ENCODE measurements at regions not wholly inside any gene's neighbourhood (a gene's known extent, or its start where the extent isn't known, plus 50 kb on each side); places are given as distances from the start of the nearest gene placed in this dataset.

DNA sequence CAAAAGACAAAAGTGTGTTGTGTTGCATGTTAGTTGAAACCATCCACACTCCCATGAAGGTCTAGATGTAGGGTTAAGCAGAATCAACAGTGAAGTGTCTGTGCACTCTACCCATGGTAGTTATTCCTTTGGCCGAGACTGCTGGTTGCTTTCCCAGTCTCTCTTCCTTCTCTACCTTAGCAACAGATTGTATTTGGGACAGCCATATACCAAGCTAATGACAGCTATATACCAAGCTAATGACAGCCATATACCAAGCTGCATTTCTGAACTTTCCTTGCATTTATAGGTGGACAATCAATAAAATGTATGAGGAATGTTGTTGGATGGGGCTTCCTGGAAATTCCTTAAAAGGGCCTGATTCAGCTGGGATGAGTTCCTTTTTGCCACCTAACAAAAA is 80.5 kb upstream of the ENPEP start:
- peaks cover 6% of the 10 kb centered on the region for H3K27me3 Mint-ChIP-seq
- no peak overlapping the region for H3K27ac Mint-ChIP-seq
- H3K9me3 Mint-ChIP-seq: no peaks in the 10 kb centered on the region
- no peak overlapping the region for H3K4me3 Mint-ChIP-seq
- ChIA-PET POLR2A (no interaction called here), CTCF (no interaction called here)
- no peak for DNase-seq
- H3K36me3 Mint-ChIP-seq: no peaks in the 10 kb centered on the region
- intact Hi-C loops (cut with micrococcal nuclease): no loop called here
- no peaks in the 10 kb centered on the region for H3K4me1 Mint-ChIP-seq (ENCODE audit: low read depth)

DNA sequence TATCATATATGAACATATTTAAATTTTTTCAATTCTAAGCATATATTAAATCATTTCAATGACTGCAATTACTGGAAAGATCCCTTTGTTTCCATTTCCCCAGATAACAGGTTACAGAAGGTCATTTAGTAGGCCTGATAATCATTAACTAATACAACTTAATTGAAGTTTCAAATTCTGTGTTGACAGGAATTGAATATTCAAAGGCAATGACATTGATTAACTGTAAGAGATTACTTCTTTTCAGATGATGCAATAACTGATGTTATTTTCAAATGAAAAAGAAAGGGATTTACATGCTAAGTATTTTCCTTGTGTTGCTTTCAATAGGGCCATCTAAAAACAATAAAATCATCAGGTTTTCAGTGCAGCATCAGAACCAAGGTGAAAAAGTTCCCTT is 81.1 kb upstream of the ENPEP start:
- ChIA-PET POLR2A (no interaction called here), CTCF (no interaction called here)
- intact Hi-C loops (cut with micrococcal nuclease): no loop called here
- H3K4me1 Mint-ChIP-seq (ENCODE audit: low read depth): no peaks in the 10 kb centered on the region
- H3K27me3 Mint-ChIP-seq: peaks cover 6% of the 10 kb centered on the region
- H3K4me3 Mint-ChIP-seq: no peak overlapping the region
- DNase-seq: no peak
- H3K36me3 Mint-ChIP-seq: no peaks in the 10 kb centered on the region
- no peaks in the 10 kb centered on the region for H3K9me3 Mint-ChIP-seq
- H3K27ac Mint-ChIP-seq: no peak overlapping the region

DNA sequence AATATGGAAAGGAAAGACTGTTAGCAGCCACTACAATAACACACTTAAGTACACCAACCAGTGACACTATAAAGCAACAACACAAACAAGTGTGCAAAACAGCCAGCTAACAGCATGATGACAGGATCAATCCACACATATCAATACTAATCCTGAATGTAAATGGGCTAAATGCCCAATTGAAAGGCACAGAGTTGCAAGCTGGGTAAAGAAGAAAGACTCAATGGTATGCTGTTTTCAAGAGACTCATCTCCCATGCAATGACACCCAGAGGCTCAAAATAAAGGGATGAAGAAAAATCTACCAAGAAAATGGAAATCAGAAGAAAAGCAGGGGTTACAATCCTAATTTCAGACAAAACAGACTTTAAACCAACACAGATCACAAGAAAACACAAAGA is 94.2 kb upstream of the ENPEP start:
- H3K4me1 Mint-ChIP-seq (ENCODE audit: low read depth): no peaks in the 10 kb centered on the region
- peaks cover 27% of the 10 kb centered on the region for H3K9me3 Mint-ChIP-seq
- no peak overlapping the region for H3K4me3 Mint-ChIP-seq
- intact Hi-C loops (cut with micrococcal nuclease): no loop called here
- POLR2A ChIA-PET: no interaction called here
- H3K36me3 Mint-ChIP-seq: peaks cover 2% of the 10 kb centered on the region
- no peak overlapping the region for H3K27ac Mint-ChIP-seq
- H3K27me3 Mint-ChIP-seq: no peaks in the 10 kb centered on the region
- DNase-seq: no peak
- CTCF ChIA-PET: no interaction called here

DNA sequence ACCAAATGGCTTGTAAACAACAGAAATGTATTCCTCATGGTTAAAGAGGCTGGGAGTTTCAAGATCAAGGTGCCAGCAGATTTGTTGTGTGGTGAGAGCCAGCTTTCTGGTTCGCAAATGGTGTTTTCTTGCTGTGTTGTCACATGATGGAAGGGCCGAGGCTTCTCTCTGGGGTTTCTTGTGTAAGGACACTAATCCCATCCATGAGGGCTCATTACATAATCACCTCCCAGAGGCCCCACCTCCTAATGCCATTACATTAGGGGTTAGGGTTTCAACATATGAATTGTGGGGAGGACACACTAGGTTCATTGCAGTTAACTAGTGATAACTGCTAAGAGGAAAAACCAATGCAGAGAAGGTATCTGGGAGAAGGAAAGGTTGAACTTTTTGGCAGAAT is 103.5 kb upstream of the ENPEP start:
- H3K4me3 Mint-ChIP-seq: no peak overlapping the region
- H3K9me3 Mint-ChIP-seq: no peaks in the 10 kb centered on the region
- no peaks in the 10 kb centered on the region for H3K36me3 Mint-ChIP-seq
- ChIA-PET CTCF (interaction anchor here (1.4 kb wide), 1 partner anchor 366 kb away, joined by 5 read pairs; no protein-coding TSS in a partner anchor), POLR2A (no interaction called here)
- intact Hi-C loops (cut with micrococcal nuclease): no loop called here
- no peak for DNase-seq
- peaks cover 5% of the 10 kb centered on the region for H3K27me3 Mint-ChIP-seq
- no peak overlapping the region for H3K27ac Mint-ChIP-seq
- no peaks in the 10 kb centered on the region for H3K4me1 Mint-ChIP-seq (ENCODE audit: low read depth)

DNA sequence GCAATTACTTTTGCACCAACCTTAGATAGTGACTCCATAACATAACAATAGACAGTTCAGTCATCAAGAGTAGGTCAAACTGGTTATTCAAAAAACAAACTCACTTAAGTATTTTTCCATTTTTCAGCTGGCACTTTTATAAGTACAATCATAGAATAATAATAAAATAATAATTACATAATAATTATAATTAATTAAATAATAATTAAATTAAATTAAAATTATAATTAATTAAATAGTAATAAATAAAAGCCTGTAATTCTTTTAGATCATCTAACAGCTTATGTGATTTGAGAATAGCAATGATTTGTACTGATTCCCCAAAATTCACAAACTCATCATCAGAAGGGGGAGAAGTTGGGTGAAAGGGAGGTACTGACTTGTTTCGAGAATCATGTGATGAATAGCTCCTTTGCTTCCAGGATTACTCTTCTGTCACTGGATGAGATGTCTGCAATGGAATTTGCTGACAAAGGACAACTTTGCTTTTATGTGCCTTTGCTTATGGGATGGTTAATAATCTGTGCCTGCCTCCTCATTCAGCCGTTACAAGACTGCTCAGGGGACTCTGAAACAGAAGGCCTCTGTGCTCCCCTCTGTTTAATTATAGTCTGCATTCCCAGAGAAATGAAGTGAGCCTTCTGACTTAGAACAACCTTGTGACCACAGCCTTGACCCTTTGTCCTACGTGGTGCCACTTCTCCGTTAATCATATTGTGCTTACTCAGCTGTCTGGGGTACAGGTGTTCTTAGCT is 104.8 kb upstream of the ENPEP start:
- POLR2A ChIA-PET: no interaction called here
- H3K27me3 Mint-ChIP-seq: peaks cover 8% of the 10 kb centered on the region
- H3K4me1 Mint-ChIP-seq (ENCODE audit: low read depth): no peaks in the 10 kb centered on the region
- CTCF ChIA-PET: interaction anchor here (1.4 kb wide), 1 partner anchor 365 kb away, joined by 5 read pairs; no protein-coding TSS in a partner anchor
- no peak overlapping the region for H3K27ac Mint-ChIP-seq
- DNase-seq: no peak
- intact Hi-C loops (cut with micrococcal nuclease): no loop called here
- no peaks in the 10 kb centered on the region for H3K36me3 Mint-ChIP-seq
- no peaks in the 10 kb centered on the region for H3K9me3 Mint-ChIP-seq
- H3K4me3 Mint-ChIP-seq: no peak overlapping the region

DNA sequence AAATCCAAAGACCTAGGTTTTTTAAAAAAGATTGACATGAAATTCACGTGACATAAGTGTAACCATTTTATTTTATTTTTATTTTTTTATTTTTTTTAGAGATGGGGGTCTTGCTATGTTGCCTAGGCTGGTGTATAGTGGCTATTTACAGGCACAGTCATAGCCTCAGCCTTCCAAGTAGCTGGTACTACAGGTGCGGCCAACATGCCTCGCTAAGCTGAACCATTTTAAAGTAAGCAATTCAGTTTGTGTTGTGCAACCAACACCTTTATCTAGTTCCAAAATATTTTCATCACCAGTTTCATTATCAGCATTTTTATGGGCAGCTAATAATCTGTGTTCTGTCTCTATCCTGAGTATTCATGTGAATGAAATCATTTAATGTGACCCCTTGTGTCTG is 107.5 kb upstream of the ENPEP start:
- Mint-ChIP-seq H3K27me3 (peaks cover 8% of the 10 kb centered on the region), H3K36me3 (no peaks in the 10 kb centered on the region), H3K4me1 (ENCODE audit: low read depth) (no peaks in the 10 kb centered on the region), H3K4me3 (no peak overlapping the region), H3K27ac (no peak overlapping the region), H3K9me3 (no peaks in the 10 kb centered on the region)
- POLR2A ChIA-PET: no interaction called here
- intact Hi-C loops (cut with micrococcal nuclease): no loop called here
- CTCF ChIA-PET: no interaction called here
- no peak for DNase-seq

DNA sequence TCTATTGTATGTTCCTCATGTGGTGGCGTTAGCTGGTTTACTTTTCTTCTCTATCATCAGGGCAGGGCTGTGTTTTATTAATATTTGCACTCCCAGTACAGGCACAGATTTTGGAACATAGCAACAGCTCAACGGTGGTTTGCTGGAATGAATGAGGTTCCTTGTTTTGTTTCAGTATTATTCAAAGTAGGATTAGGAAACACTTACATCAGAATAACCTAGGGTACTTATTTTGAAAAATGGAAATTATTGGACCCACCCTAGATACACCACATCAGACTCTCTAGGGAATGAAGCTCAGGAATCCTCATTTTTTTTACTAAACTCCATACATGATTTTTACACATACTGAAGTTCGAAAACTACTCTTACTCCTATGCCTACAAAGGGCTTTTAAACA is 108.8 kb upstream of the ENPEP start:
- Mint-ChIP-seq H3K27ac (no peak overlapping the region), H3K36me3 (no peaks in the 10 kb centered on the region), H3K9me3 (no peaks in the 10 kb centered on the region), H3K27me3 (peaks cover 6% of the 10 kb centered on the region), H3K4me1 (ENCODE audit: low read depth) (no peaks in the 10 kb centered on the region), H3K4me3 (no peak overlapping the region)
- intact Hi-C loops (cut with micrococcal nuclease): no loop called here
- ChIA-PET POLR2A (no interaction called here), CTCF (no interaction called here)
- no peak for DNase-seq

DNA sequence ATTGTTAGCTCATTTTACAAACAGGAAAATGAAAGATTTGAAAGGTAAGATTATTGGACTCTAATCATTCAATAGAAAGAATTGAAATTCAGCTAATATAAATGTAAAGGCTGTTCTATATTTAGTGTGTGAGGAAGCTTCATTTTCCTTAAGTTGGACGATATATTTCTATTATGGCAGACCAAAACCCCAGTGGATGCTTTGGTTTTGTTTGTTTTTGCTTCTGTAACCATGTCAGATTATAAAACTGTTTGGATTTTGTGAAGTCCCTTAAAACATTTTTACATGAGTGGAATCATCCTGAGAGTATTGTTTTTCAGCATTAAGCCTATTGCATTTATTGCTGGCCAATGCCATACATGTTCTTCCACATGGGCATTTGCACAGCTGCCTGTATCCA is 110.2 kb upstream of the ENPEP start:
- H3K9me3 Mint-ChIP-seq: no peaks in the 10 kb centered on the region
- no peak for DNase-seq
- CTCF ChIA-PET: no interaction called here
- intact Hi-C loops (cut with micrococcal nuclease): no loop called here
- POLR2A ChIA-PET: no interaction called here
- no peak overlapping the region for H3K4me3 Mint-ChIP-seq
- H3K4me1 Mint-ChIP-seq (ENCODE audit: low read depth): no peaks in the 10 kb centered on the region
- H3K27ac Mint-ChIP-seq: no peak overlapping the region
- no peaks in the 10 kb centered on the region for H3K36me3 Mint-ChIP-seq
- H3K27me3 Mint-ChIP-seq: peaks cover 7% of the 10 kb centered on the region

DNA sequence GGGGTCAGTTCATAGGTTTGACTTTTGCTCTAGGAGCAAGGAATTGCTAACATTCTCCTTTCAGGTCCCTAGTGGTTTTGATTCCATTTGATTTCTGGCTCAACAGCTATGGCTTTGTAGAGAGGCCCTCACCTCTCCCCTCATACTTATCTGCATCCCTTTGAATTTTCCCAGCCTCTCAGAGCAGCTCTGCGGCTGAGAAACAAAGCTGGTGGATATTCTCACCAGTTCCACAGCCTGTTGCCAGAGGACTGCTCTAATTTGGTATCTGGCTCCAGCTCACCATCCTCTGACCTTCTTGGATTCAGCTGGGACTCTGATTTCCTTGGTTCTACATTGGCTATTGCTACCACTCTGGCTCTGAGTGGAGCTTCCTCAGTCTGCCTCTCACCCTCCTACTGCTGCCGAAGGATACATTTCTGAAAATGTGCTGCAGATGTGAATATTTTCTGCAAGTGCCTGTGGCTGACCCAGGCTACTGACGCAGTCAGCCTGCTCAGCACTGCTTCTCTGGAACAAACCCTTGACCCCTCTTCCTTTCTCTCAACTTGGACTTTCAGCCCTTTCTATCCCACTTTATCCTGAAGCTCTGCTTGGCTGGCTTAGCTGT is 110.9 kb upstream of the ENPEP start:
- no peaks in the 10 kb centered on the region for H3K4me1 Mint-ChIP-seq (ENCODE audit: low read depth)
- POLR2A ChIA-PET: no interaction called here

DNA sequence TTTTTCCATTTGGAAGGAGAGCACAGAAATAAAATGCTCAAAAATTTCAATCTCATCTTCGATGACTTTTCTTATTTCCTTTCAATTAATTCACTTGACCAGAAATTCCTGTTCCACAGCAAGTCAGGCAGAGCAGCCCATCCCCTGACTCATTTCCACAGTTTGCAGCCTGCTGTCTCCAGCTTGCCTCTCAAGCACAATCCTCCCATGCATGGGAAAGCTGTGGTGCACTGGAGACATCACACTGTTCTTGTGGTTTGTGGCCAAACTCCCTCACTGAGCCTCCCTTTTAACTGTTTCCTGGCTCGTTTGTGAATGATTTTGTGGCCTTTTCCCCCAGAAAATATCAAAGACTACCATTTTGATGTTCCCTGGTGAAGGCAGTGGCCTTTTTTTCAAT is 114.0 kb upstream of the ENPEP start:
- ChIA-PET CTCF (no interaction called here), POLR2A (no interaction called here)
- no peak overlapping the region for H3K4me3 Mint-ChIP-seq
- H3K36me3 Mint-ChIP-seq: no peaks in the 10 kb centered on the region
- intact Hi-C loops (cut with micrococcal nuclease): no loop called here
- H3K9me3 Mint-ChIP-seq: no peaks in the 10 kb centered on the region
- H3K27me3 Mint-ChIP-seq: peaks cover 2% of the 10 kb centered on the region
- H3K27ac Mint-ChIP-seq: no peak overlapping the region
- DNase-seq: no peak
- H3K4me1 Mint-ChIP-seq (ENCODE audit: low read depth): no peaks in the 10 kb centered on the region

More for the DNA sequence above, 110.9 kb upstream of the ENPEP start:
- Mint-ChIP-seq H3K4me3 (no peak overlapping the region), H3K36me3 (no peaks in the 10 kb centered on the region), H3K9me3 (no peaks in the 10 kb centered on the region), H3K27me3 (peaks cover 6% of the 10 kb centered on the region), H3K27ac (no peak overlapping the region)
- intact Hi-C loops (cut with micrococcal nuclease): no loop called here
- DNase-seq: no peak
- CTCF ChIA-PET: interaction anchor here (0.6 kb wide), 1 partner anchor 89 kb away, joined by 5 read pairs; no protein-coding TSS in a partner anchor

DNA sequence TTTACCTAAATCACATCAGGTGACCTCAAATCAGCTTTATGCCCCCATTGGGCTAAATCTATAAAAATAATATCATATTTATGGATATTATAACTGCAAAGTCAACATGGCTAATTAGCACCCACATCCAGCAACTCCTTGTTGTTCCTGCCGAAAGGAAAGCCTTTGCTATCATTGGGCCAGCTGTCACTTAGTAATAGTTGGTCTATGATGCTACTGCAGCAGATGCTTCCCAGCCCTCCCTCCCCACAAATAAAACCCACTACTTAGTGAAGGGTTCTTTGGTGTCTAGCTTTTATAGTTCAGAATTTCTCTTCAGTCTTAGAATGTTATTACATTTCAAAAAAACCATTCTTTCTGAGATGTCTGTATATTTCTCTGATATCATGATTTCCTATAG is 116.9 kb upstream of the ENPEP start:
- intact Hi-C loops (cut with micrococcal nuclease): no loop called here
- no peak for DNase-seq
- H3K27ac Mint-ChIP-seq: no peak overlapping the region
- H3K9me3 Mint-ChIP-seq: no peaks in the 10 kb centered on the region
- H3K36me3 Mint-ChIP-seq: no peaks in the 10 kb centered on the region
- CTCF ChIA-PET: no interaction called here
- no peaks in the 10 kb centered on the region for H3K4me1 Mint-ChIP-seq (ENCODE audit: low read depth)
- no peak overlapping the region for H3K4me3 Mint-ChIP-seq
- H3K27me3 Mint-ChIP-seq: peaks cover 6% of the 10 kb centered on the region
- POLR2A ChIA-PET: no interaction called here

DNA sequence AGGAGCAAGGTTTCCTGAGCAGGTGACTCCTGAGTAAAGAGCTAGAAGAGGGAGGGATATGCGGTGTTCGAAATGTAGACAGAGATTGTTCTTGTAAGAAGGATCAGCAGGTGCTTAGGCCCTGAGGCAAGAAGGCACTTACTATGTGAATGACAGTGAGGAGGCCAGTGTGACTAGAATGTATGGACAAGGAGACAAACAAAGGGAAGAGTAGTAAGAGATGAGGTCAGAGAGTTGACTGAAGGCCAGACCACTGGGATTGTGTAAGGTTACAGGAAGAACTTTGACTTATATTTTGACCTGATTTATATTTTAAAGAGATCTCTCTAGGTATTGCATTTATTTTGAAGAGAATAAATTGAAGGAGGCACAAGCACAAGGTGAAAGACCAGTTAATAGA is 118.4 kb upstream of the ENPEP start:
- no peak overlapping the region for H3K27ac Mint-ChIP-seq
- H3K4me1 Mint-ChIP-seq (ENCODE audit: low read depth): no peaks in the 10 kb centered on the region
- no peaks in the 10 kb centered on the region for H3K36me3 Mint-ChIP-seq
- H3K27me3 Mint-ChIP-seq: peaks cover 10% of the 10 kb centered on the region
- no peaks in the 10 kb centered on the region for H3K9me3 Mint-ChIP-seq
- ChIA-PET CTCF (interaction anchor here (0.7 kb wide), 1 partner anchor 156 kb away, joined by 3 read pairs; no protein-coding TSS in a partner anchor), POLR2A (no interaction called here)
- intact Hi-C loops (cut with micrococcal nuclease): no loop called here
- DNase-seq: no peak
- no peak overlapping the region for H3K4me3 Mint-ChIP-seq

DNA sequence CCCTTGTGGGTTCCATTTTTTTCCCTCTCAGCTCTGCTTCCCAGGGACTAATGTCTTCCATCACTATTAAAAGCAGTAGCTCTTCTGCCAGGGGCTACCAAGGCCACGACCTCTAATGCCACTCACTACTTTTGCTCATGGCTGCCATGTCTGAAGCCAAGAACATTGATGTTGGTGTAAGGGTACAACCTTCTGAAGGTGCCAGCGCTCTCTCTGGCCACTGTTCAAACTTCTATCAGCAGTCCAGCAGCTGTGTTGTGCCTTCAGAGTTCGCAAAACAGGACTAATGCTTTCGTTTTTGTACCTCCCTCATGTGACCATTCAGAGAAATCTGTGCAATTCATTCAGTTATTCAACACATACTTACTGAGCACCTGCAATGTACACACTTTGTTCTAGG is 121.5 kb upstream of the ENPEP start:
- Mint-ChIP-seq H3K27me3 (peaks cover 8% of the 10 kb centered on the region), H3K36me3 (no peaks in the 10 kb centered on the region), H3K27ac (no peak overlapping the region), H3K4me1 (ENCODE audit: low read depth) (no peaks in the 10 kb centered on the region), H3K9me3 (no peaks in the 10 kb centered on the region), H3K4me3 (no peak overlapping the region)
- CTCF ChIA-PET: no interaction called here
- no peak for DNase-seq
- POLR2A ChIA-PET: no interaction called here
- intact Hi-C loops (cut with micrococcal nuclease): no loop called here

All from activated CD4-positive, alpha-beta memory T cell treated with anti-CD3 and anti-CD28 coated beads for 36 hours (primary cell).